GM23338 (cell line): ENCODE measurements at regions not wholly inside any gene's neighbourhood (a gene's known extent, or its start where the extent isn't known, plus 50 kb on each side); places are given as distances from the start of the nearest gene placed in this dataset.

Experiments used
- ATAC-seq: fragments of 200-7000 bp; cut with Tn5 transposase; 3 replicates; pipeline ENCODE4 v1.9.1; 2020
- DNase-seq: peaks from one replicate; pipeline ENCODE4 v3.0.0-alpha.2; 2015; ENCODE audit warnings: low spot score
- H2AFZ ChIP-seq: fragments of 200-600 bp; sonication (generic); 2 replicates; pipeline ENCODE4 v1.8.0; 2016; ENCODE audit warnings: antibody characterized with exemption, mild to moderate bottlenecking, moderate library complexity
- H3F3A ChIP-seq: fragments of 200-600 bp; sonication (generic); replicated peaks from 2 replicates; pipeline ENCODE4 v1.8.0; 2017; ENCODE audit warnings: antibody characterized with exemption, mixed run types, low read depth
- H3K27ac ChIP-seq: fragments of 200-600 bp; sonication (generic); 2 replicates; pipeline ENCODE4 v1.6.1; 2016; ENCODE audit warnings: low read depth
- H3K27me3 ChIP-seq: fragments of 200-600 bp; sonication (generic); 2 replicates; pipeline ENCODE4 v1.8.0; 2016; ENCODE audit warnings: mild to moderate bottlenecking, mixed run types, moderate library complexity; ENCODE audit not compliant: insufficient read depth
- H3K36me3 ChIP-seq: fragments of 200-600 bp; sonication (generic); 2 replicates; pipeline ENCODE4 v1.8.0; 2016; ENCODE audit warnings: mild to moderate bottlenecking; ENCODE audit not compliant: insufficient read depth
- H3K4me1 ChIP-seq: fragments of 200-600 bp; sonication (generic); 2 replicates; pipeline ENCODE4 v1.8.0; 2016; ENCODE audit warnings: mild to moderate bottlenecking, moderate library complexity; ENCODE audit not compliant: insufficient read depth
- H3K4me2 ChIP-seq: fragments of 200-600 bp; sonication (generic); 2 replicates; pipeline ENCODE4 v1.7.1; 2017; ENCODE audit warnings: mixed run types
- H3K4me3 ChIP-seq: fragments of 200-600 bp; sonication (generic); 2 replicates; pipeline ENCODE4 v1.6.1; 2016; ENCODE audit warnings: mixed run types
- H3K79me2 ChIP-seq: fragments of 200-600 bp; sonication (generic); replicated peaks from 2 replicates; pipeline ENCODE4 v1.8.0; 2017; ENCODE audit warnings: mild to moderate bottlenecking; ENCODE audit not compliant: insufficient read depth
- H3K9me2 ChIP-seq: fragments of 200-600 bp; sonication (generic); 2 replicates; pipeline ENCODE4 v1.8.0; 2017; ENCODE audit not compliant: insufficient read depth
- H4K20me1 ChIP-seq: fragments of 200-600 bp; sonication (generic); replicated peaks from 2 replicates; pipeline ENCODE4 v1.8.0; 2017; ENCODE audit warnings: mild to moderate bottlenecking; ENCODE audit not compliant: insufficient read depth
- H3K27ac Mint-ChIP-seq: 2 replicates; pipeline ENCODE4 v1.8.0; 2020; ENCODE audit warnings: inconsistent platforms, mild to moderate bottlenecking, moderate library complexity, mixed read lengths
- H3K27me3 Mint-ChIP-seq: 3 replicates; pipeline ENCODE4 v1.8.0; 2022; ENCODE audit warnings: low read depth, mild to moderate bottlenecking, moderate library complexity, mixed read lengths, inconsistent platforms; ENCODE audit not compliant: insufficient read depth, poor library complexity
- H3K36me3 Mint-ChIP-seq: 3 replicates; pipeline ENCODE4 v1.8.0; 2021; ENCODE audit warnings: low read depth, mild to moderate bottlenecking, inconsistent platforms, moderate library complexity, mixed read lengths
- H3K4me1 Mint-ChIP-seq: 3 replicates; pipeline ENCODE4 v1.8.0; 2020; ENCODE audit warnings: mild to moderate bottlenecking, inconsistent platforms, mixed read lengths
- H3K4me3 Mint-ChIP-seq: 3 replicates; pipeline ENCODE4 v1.8.0; 2021; ENCODE audit warnings: moderate library complexity, mild to moderate bottlenecking, inconsistent platforms, mixed read lengths
- H3K9me3 Mint-ChIP-seq: 3 replicates; pipeline ENCODE4 v1.8.0; 2020; ENCODE audit warnings: moderate library complexity, mild to moderate bottlenecking, inconsistent platforms, mixed read lengths
- CREB1 ChIP-seq: fragments of 250-450 bp; sonication (Bioruptor Pico); IDR thresholded peaks from 2 replicates; pipeline ENCODE4 v1.5.0; 2020; ENCODE audit warnings: low read depth, mild to moderate bottlenecking, moderate library complexity
- CTCF ChIP-seq, 2 experiments: fragments of 200-600 bp in 1 of 2; sonication (generic) in 1 of 2; conservative IDR thresholded peaks; 2 replicates each; pipeline versions ENCODE4 v1.5.1 to v1.6.1; 2016 to 2017; ENCODE audit warnings: antibody characterized with exemption in 2 of 2, low read depth in 2 of 2, mild to moderate bottlenecking in 2 of 2, moderate library complexity in 1 of 2
- EZH2 ChIP-seq: fragments of 200-600 bp; sonication (generic); IDR thresholded peaks from one replicate; pipeline ENCODE4 v1.8.0; 2017; ENCODE audit warnings: antibody characterized with exemption, mild to moderate bottlenecking, low read depth; ENCODE audit not compliant: unreplicated experiment
- EZH2phosphoT487 ChIP-seq: fragments of 200-600 bp; sonication (generic); IDR thresholded peaks from one replicate; pipeline ENCODE4 v1.8.1; 2018; ENCODE audit warnings: antibody characterized with exemption; ENCODE audit not compliant: unreplicated experiment
- JUNB ChIP-seq: IDR thresholded peaks from one replicate; pipeline ENCODE4 v1.6.1; 2016; ENCODE audit warnings: antibody characterized with exemption; ENCODE audit not compliant: unreplicated experiment
- NANOG ChIP-seq: IDR thresholded peaks from 2 replicates; pipeline ENCODE4 v1.6.1; 2016; ENCODE audit warnings: antibody characterized with exemption, borderline replicate concordance
- POLR2AphosphoS5 ChIP-seq: IDR thresholded peaks from 2 replicates; pipeline ENCODE4 v1.6.1; 2016; ENCODE audit warnings: antibody characterized with exemption, low read depth
- REST ChIP-seq: IDR thresholded peaks from one replicate; pipeline ENCODE4 v1.6.1; 2018; ENCODE audit warnings: antibody characterized with exemption; ENCODE audit not compliant: unreplicated experiment
- STAT1 ChIP-seq: IDR thresholded peaks from one replicate; pipeline ENCODE4 v1.6.1; 2016; ENCODE audit warnings: antibody characterized with exemption; ENCODE audit not compliant: unreplicated experiment
- ZNF462 ChIP-seq: fragments of 250-450 bp; sonication (Bioruptor Pico); IDR thresholded peaks from 2 replicates; pipeline ENCODE4 v1.5.0; 2020; ENCODE audit warnings: mild to moderate bottlenecking, moderate library complexity

DNA sequence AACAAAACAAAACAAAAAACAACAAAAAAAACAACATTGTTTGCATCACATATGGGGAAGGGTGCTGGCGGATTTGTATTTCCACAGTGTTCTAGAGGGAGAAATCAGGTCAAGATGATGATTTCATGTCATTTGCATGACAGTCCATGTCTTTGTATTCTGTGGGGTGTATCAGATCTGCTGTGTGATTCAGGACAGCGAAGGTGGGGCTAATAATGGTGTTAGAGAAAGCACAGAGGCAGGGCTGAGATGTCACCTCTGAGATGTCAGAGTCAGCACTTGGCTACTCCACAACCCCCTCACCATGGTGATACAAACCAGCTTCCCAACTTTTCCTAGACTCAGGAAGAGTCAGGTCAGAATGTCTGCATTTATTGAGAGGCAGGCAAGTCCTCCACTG is 543.2 kb downstream of the BCL11B start (continued):
- TF ChIP-seq CREB1 (CRISPR knock-in tag) (no peak), POLR2AphosphoS5 (no peak), EZH2 (no peak), REST (no peak), STAT1 (no peak)

DNA sequence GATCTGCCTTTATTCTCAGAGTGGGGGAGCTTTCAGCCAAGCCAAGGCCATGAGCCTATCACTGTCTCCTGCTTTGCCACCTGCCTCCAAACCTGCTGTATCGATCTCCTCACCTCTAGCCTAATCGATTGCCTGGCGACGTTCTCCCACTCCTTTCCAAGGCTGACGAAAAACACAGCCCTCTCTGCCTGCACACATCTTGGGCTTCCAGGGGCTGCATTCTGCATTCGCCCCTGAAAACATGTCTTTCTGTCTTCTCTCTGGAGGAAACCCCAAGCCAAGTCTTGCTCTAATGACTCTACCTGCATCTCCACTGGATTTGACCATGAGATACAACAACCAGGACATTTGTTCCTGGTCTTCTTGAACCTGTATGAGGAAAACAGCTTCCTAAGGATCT is 540.7 kb downstream of the BCL11B start:
- H3F3A ChIP-seq: no peaks in the 10 kb centered on the region
- DNase-seq: no peak
- no peaks in the 10 kb centered on the region for H3K27me3 ChIP-seq
- Mint-ChIP-seq H3K9me3 (no peaks in the 10 kb centered on the region; the same call in 2 of the 3 replicates), H3K27ac (no peak overlapping the region), H3K27me3 (peaks cover 2% of the 10 kb centered on the region), H3K36me3 (no peaks in the 10 kb centered on the region), H3K4me3 (no peak overlapping the region), H3K4me1 (no peaks in the 10 kb centered on the region)
- H3K9me2 ChIP-seq: peaks cover 7% of the 10 kb centered on the region
- no peak overlapping the region for H3K27ac ChIP-seq
- ATAC-seq: no peak
- no peaks in the 10 kb centered on the region for H4K20me1 ChIP-seq
- no peaks in the 10 kb centered on the region for H3K4me1 ChIP-seq
- H3K4me3 ChIP-seq: no peak overlapping the region
- no peaks in the 10 kb centered on the region for H3K79me2 ChIP-seq
- H3K36me3 ChIP-seq: no peaks in the 10 kb centered on the region
- H3K4me2 ChIP-seq: no peak overlapping the region
- no peak overlapping the region for H2AFZ ChIP-seq
- TF ChIP-seq ZNF462 (no peak), JUNB (no peak), EZH2phosphoT487 (no peak), REST (no peak), POLR2AphosphoS5 (no peak), STAT1 (no peak), NANOG (no peak), CTCF (conservative IDR thresholded peaks at IDR 0.05; ENCODE audit: low read depth in 2 of 2) (no peak)
